ENCODE measurements at regions not wholly inside any gene's neighbourhood (a gene's known extent, or its start where the extent isn't known, plus 50 kb on each side); places are given as distances from the start of the nearest gene placed in this dataset.

GRCh38 chr6:14977747-14978382 is 268.0 kb upstream of the JARID2 start:
- DNase-seq, result no peak

GRCh38 chr6:14981960-14982359 is 263.9 kb upstream of the JARID2 start:
- DNase-seq, result no peak

GRCh38 chr6:14983599-14984518 is 262.0 kb upstream of the JARID2 start:
- DNase-seq, result no peak

- DNase-seq, result peak in 4 of 56 donors; percentile 3 to 24 (median 10)
Measured at GRCh38 chr6:14984519-14984853, 261.4 kb upstream of the JARID2 start.

GRCh38 chr6:14985366-14985765 is 260.5 kb upstream of the JARID2 start:
- no peak for DNase-seq

GRCh38 chr6:14986370-14986769 is 259.5 kb upstream of the JARID2 start:
- no peak for DNase-seq

GRCh38 chr6:14987490-14987889 is 258.4 kb upstream of the JARID2 start:
- no peak for DNase-seq

GRCh38 chr6:14992382-14992781 is 253.5 kb upstream of the JARID2 start:
- DNase-seq, result no peak

- no peak for DNase-seq
Measured at GRCh38 chr6:14995208-14995607, 250.7 kb upstream of the JARID2 start.

GRCh38 chr6:14995966-14996602 is 249.8 kb upstream of the JARID2 start:
- DNase-seq, result no peak

- no peak for DNase-seq
Measured at GRCh38 chr6:14996892-14997291, 249.0 kb upstream of the JARID2 start.

- no peak for DNase-seq
Measured at GRCh38 chr6:14997507-14997906, 248.4 kb upstream of the JARID2 start.

- no peak for DNase-seq
Measured at GRCh38 chr6:14999106-14999505, 246.8 kb upstream of the JARID2 start.

GRCh38 chr6:15001326-15001910 is 244.5 kb upstream of the JARID2 start:
- DNase-seq, result no peak

GRCh38 chr6:15008269-15008668 is 237.6 kb upstream of the JARID2 start:
- no peak for DNase-seq

- no peak for DNase-seq
Measured at GRCh38 chr6:15014958-15015357, 230.9 kb upstream of the JARID2 start.

GRCh38 chr6:15016813-15017212 is 229.1 kb upstream of the JARID2 start:
- DNase-seq, result no peak

GRCh38 chr6:15017261-15017660 is 228.6 kb upstream of the JARID2 start:
- DNase-seq, result peak in 15 of 56 donors; percentile 1 to 26 (median 4)

- no peak for DNase-seq
Measured at GRCh38 chr6:15017803-15018202, 228.1 kb upstream of the JARID2 start.

GRCh38 chr6:15020119-15020770 is 225.6 kb upstream of the JARID2 start:
- no peak for DNase-seq

- no peak for DNase-seq
Measured at GRCh38 chr6:15021074-15021473, 224.8 kb upstream of the JARID2 start.

Measured in amygdala (tissue), 56 donors.